ENCODE measurements at regions not wholly inside any gene's neighbourhood (a gene's known extent, or its start where the extent isn't known, plus 50 kb on each side); places are given as distances from the start of the nearest gene placed in this dataset.

- no peak for TF ChIP-seq ZBTB40 (IDR thresholded peaks at IDR 0.05; ENCODE audit: borderline replicate concordance)
- no peak for TF ChIP-seq ZNF217 (IDR thresholded peaks at IDR 0.05)
- TF ChIP-seq SMAD5 (IDR thresholded peaks at IDR 0.05; ENCODE audit: low read depth): no peak
- no peak for TF ChIP-seq ZNF622 (IDR thresholded peaks at IDR 0.05)
- TF ChIP-seq PRDM15 (CRISPR knock-in tag; IDR thresholded peaks at IDR 0.05): no peak
Measured at GRCh38 chr10:58918887-58919286, 257.6 kb upstream of the PHYHIPL start (continued).

Data from GM12878 (cell line).